Panc1 (cell line): ENCODE measurements at regions not wholly inside any gene's neighbourhood (a gene's known extent, or its start where the extent isn't known, plus 50 kb on each side); places are given as distances from the start of the nearest gene placed in this dataset.

ENCODE experiments used
- ATAC-seq: fragments of 200-7000 bp; cut with Tn5 transposase; 2 replicates; pipeline ENCODE4 v1.9.1; 2020; ENCODE audit warnings: mild to moderate bottlenecking, moderate library complexity
- BruUV-seq: library from RNA; stranded (reverse); fragments of 400-500 nt; replicated peaks from 2 replicates; lab custom pipeline; 2021; lab: Mats Ljungman, UMichigan
- CTCF ChIA-PET: fragments of 300-600 bp; sonication (Branson Sonifier 250); formaldehyde crosslinking; loops from one replicate; lab custom pipeline; 2022; ENCODE audit warnings: antibody characterized with exemption; lab: Charles Lee
- POLR2A ChIA-PET: fragments of 300-600 bp; sonication (Branson Sonifier 250); formaldehyde crosslinking; loops from one replicate; lab custom pipeline; 2022; ENCODE audit warnings: antibody characterized with exemption; lab: Charles Lee
- DNase-seq: peaks from one replicate; pipeline ENCODE4 v3.0.0-alpha.2; 2010; ENCODE audit warnings: low read depth, low spot score
- H3K27ac ChIP-seq: 2 replicates; pipeline ENCODE4 v1.5.1; 2011; ENCODE audit warnings: mild to moderate bottlenecking, low read length, inconsistent platforms
- H3K27me3 ChIP-seq: fragments of 200-500 bp; sonication (Bioruptor generic); 2 replicates; pipeline ENCODE4 v1.6.0; 2014; ENCODE audit warnings: low read length, inconsistent platforms; ENCODE audit not compliant: control insufficient read depth, insufficient read depth
- H3K36me3 ChIP-seq: fragments of 200-500 bp; sonication (Bioruptor generic); 2 replicates; pipeline ENCODE4 v1.5.1; 2014; ENCODE audit warnings: inconsistent platforms, mild to moderate bottlenecking, low read length, moderate library complexity; ENCODE audit not compliant: control insufficient read depth, insufficient read depth
- H3K4me1 ChIP-seq: 2 replicates; pipeline ENCODE4 v1.5.1; 2011; ENCODE audit warnings: inconsistent platforms, mild to moderate bottlenecking, low read length, moderate library complexity; ENCODE audit not compliant: control insufficient read depth, insufficient read depth
- H3K4me3 ChIP-seq, 2 experiments: 2 replicates each; pipeline ENCODE4 v1.5.1; 2011 to 2012; ENCODE audit warnings: low read depth in 2 of 2, low read length in 2 of 2, mild to moderate bottlenecking in 2 of 2, inconsistent platforms in 1 of 2, moderate library complexity in 1 of 2
- H3K9me3 ChIP-seq: fragments of 200-500 bp; sonication (Bioruptor generic); 2 replicates; pipeline ENCODE4 v1.5.1; 2014; ENCODE audit warnings: low read depth, mild to moderate bottlenecking, inconsistent platforms, low read length, moderate library complexity; ENCODE audit not compliant: control insufficient read depth, insufficient read depth
- POLR2AphosphoS5 ChIP-seq: IDR thresholded peaks from 2 replicates; pipeline ENCODE4 v1.6.1; 2012; ENCODE audit warnings: mild to moderate bottlenecking, low read depth, low read length, moderate library complexity
- SIN3A ChIP-seq: IDR thresholded peaks from 2 replicates; pipeline ENCODE4 v1.6.1; 2012; ENCODE audit warnings: low read depth, mild to moderate bottlenecking, low read length, moderate library complexity, borderline replicate concordance; ENCODE audit not compliant: insufficient read depth
- TCF7L2 ChIP-seq: IDR thresholded peaks from 2 replicates; pipeline ENCODE4 v1.6.1; 2011; ENCODE audit warnings: mild to moderate bottlenecking, low read depth, low read length, inconsistent platforms
- in situ Hi-C: cut with HindIII; loops from 2 replicates; pipeline ENCODE4 v1.10.0; 2016; ENCODE audit warnings: low sequenced_read_pairs, low pct_unique_long_range_greater_than_20kb
- intact Hi-C: fragments of 100-400 bp; cut with micrococcal nuclease; formaldehyde crosslinking; loops from one replicate; pipeline ENCODE4 v1.10.0; 2022; ENCODE audit not compliant: unreplicated experiment
- TF ChIP-seq, protein P1 (sequence below), 2 experiments: IDR thresholded peaks; 2 replicates each; pipeline ENCODE4 v1.6.1; 2011 to 2012; ENCODE audit warnings: low read depth in 2 of 2, control low read depth in 1 of 2, low read length in 1 of 2, mild to moderate bottlenecking in 1 of 2, moderate library complexity in 1 of 2; ENCODE audit not compliant: insufficient read depth in 1 of 2
- TF ChIP-seq, protein P2 (sequence below): fragments of 450-650 bp; IDR thresholded peaks from 2 replicates; pipeline ENCODE4 v1.5.1; 2017; ENCODE audit warnings: mild to moderate bottlenecking

DNA sequence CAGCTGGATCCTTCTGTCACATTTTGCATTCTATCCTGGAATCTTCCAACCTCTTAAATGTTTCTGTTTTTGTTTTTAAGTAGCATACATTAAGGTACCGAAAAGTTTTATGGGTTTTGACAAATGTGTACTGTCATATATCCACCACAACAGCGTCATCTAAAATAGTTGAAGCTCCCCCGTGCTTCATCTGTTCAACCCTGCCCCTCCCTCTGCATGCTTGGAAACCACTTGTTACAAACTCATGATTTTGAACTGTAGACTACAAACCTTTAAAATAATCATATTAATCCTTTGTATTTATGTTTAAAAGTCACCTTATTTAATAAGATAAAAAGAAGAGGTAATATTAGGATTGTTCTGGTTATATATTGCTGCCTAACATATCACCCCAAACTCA, 182.8 kb upstream of the SMIM30 start:
- no peak for ATAC-seq
- no peak overlapping the region for H3K27ac ChIP-seq
- H3K4me1 ChIP-seq, result no peaks in the 10 kb centered on the region
- no TSS peak for BruUV-seq
- intact Hi-C loops (no loop called here), in situ Hi-C loops (no loop called here)
- H3K27me3 ChIP-seq, result no peaks in the 10 kb centered on the region
- H3K4me3 ChIP-seq, result no peak overlapping the region
- ChIA-PET POLR2A (no interaction called here), CTCF (no interaction called here)
- no peaks in the 10 kb centered on the region for H3K9me3 ChIP-seq
- no peak for DNase-seq
- no peaks in the 10 kb centered on the region for H3K36me3 ChIP-seq
- TF ChIP-seq POLR2AphosphoS5 (no peak), SIN3A (no peak), TCF7L2 (no peak)
- TF ChIP-seq, protein P1, sequence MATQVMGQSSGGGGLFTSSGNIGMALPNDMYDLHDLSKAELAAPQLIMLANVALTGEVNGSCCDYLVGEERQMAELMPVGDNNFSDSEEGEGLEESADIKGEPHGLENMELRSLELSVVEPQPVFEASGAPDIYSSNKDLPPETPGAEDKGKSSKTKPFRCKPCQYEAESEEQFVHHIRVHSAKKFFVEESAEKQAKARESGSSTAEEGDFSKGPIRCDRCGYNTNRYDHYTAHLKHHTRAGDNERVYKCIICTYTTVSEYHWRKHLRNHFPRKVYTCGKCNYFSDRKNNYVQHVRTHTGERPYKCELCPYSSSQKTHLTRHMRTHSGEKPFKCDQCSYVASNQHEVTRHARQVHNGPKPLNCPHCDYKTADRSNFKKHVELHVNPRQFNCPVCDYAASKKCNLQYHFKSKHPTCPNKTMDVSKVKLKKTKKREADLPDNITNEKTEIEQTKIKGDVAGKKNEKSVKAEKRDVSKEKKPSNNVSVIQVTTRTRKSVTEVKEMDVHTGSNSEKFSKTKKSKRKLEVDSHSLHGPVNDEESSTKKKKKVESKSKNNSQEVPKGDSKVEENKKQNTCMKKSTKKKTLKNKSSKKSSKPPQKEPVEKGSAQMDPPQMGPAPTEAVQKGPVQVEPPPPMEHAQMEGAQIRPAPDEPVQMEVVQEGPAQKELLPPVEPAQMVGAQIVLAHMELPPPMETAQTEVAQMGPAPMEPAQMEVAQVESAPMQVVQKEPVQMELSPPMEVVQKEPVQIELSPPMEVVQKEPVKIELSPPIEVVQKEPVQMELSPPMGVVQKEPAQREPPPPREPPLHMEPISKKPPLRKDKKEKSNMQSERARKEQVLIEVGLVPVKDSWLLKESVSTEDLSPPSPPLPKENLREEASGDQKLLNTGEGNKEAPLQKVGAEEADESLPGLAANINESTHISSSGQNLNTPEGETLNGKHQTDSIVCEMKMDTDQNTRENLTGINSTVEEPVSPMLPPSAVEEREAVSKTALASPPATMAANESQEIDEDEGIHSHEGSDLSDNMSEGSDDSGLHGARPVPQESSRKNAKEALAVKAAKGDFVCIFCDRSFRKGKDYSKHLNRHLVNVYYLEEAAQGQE (IDR thresholded peaks at IDR 0.05; ENCODE audit: insufficient read depth in 1 of 2, low read depth in 2 of 2, low read length in 1 of 2), result no peak
- TF ChIP-seq, protein P2, sequence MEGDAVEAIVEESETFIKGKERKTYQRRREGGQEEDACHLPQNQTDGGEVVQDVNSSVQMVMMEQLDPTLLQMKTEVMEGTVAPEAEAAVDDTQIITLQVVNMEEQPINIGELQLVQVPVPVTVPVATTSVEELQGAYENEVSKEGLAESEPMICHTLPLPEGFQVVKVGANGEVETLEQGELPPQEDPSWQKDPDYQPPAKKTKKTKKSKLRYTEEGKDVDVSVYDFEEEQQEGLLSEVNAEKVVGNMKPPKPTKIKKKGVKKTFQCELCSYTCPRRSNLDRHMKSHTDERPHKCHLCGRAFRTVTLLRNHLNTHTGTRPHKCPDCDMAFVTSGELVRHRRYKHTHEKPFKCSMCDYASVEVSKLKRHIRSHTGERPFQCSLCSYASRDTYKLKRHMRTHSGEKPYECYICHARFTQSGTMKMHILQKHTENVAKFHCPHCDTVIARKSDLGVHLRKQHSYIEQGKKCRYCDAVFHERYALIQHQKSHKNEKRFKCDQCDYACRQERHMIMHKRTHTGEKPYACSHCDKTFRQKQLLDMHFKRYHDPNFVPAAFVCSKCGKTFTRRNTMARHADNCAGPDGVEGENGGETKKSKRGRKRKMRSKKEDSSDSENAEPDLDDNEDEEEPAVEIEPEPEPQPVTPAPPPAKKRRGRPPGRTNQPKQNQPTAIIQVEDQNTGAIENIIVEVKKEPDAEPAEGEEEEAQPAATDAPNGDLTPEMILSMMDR, result no peak

DNA sequence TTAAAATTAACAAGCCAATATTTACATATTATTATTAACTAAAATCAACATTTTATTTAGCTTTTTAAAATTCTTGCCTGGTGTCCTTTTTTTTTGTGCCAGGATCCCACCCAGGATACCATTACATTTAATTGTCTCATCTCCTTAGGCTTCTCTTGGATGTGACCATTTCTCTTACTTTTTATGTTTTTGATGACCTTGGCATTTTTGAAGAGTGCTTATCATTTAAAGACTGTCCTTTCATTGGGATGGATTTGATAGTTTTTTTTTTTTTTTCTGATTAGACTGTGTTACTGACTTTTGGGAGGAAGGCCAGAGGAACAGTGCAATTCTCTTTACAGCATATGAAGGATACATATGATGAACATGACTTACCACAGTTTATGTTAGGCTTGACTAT, 181.4 kb upstream of the SMIM30 start:
- no peaks in the 10 kb centered on the region for H3K4me1 ChIP-seq
- no peaks in the 10 kb centered on the region for H3K36me3 ChIP-seq
- H3K4me3 ChIP-seq, result no peak overlapping the region
- in situ Hi-C loops, result no loop called here
- ATAC-seq (no peak), DNase-seq (no peak)
- ChIA-PET CTCF (no interaction called here), POLR2A (no interaction called here)
- intact Hi-C loops, result no loop called here
- BruUV-seq, result no TSS peak
- H3K27ac ChIP-seq, result no peak overlapping the region
- H3K9me3 ChIP-seq, result no peaks in the 10 kb centered on the region
- TF ChIP-seq, protein P2, result no peak
- TF ChIP-seq, protein P1 (IDR thresholded peaks at IDR 0.05; ENCODE audit: insufficient read depth in 1 of 2, low read depth in 2 of 2, low read length in 1 of 2), result no peak
- TF ChIP-seq POLR2AphosphoS5 (no peak), SIN3A (no peak), TCF7L2 (no peak)
- no peaks in the 10 kb centered on the region for H3K27me3 ChIP-seq
